SU-DHL-6 (cell line): ENCODE measurements at regions not wholly inside any gene's neighbourhood (a gene's known extent, or its start where the extent isn't known, plus 50 kb on each side); places are given as distances from the start of the nearest gene placed in this dataset.

ENCODE experiments used
- H2AFZ ChIP-seq: fragments of 200-600 bp; sonication (generic); 2 replicates; pipeline ENCODE4 v1.6.1; 2014; ENCODE audit warnings: low read depth, mild to moderate bottlenecking, moderate library complexity, mixed read lengths, antibody characterized with exemption, low read length; ENCODE audit not compliant: severe bottlenecking
- H3F3A ChIP-seq: fragments of 200-600 bp; shearing (Covaris generic); 2 replicates; pipeline ENCODE4 v1.6.0; 2016; ENCODE audit warnings: antibody characterized with exemption, mild to moderate bottlenecking; ENCODE audit not compliant: insufficient read depth
- H3K27ac ChIP-seq: fragments of 200-600 bp; sonication (generic); 2 replicates; pipeline ENCODE4 v1.5.1; 2016; ENCODE audit warnings: low read depth, mild to moderate bottlenecking, low read length, moderate library complexity, mixed read lengths
- H3K27me3 ChIP-seq: fragments of 200-600 bp; sonication (generic), shearing (Covaris generic); 2 replicates; pipeline ENCODE4 v1.6.0; 2014; ENCODE audit warnings: mild to moderate bottlenecking, low read length
- H3K36me3 ChIP-seq: fragments of 200-600 bp; sonication (generic); 2 replicates; pipeline ENCODE4 v1.6.1; 2014; ENCODE audit warnings: mild to moderate bottlenecking, low read length, mixed read lengths
- H3K4me2 ChIP-seq: fragments of 300-600, 200-600 bp; shearing (Covaris generic), sonication (generic); 2 replicates; pipeline ENCODE4 v1.6.0; 2014; ENCODE audit warnings: low read length, low read depth, mild to moderate bottlenecking; ENCODE audit not compliant: poor library complexity, severe bottlenecking
- H3K4me3 ChIP-seq: fragments of 200-600 bp; sonication (generic); 2 replicates; pipeline ENCODE4 v1.5.1; 2014; ENCODE audit warnings: antibody characterized with exemption, low read length, mild to moderate bottlenecking, mixed read lengths; ENCODE audit not compliant: insufficient read depth, poor library complexity, severe bottlenecking
- H3K79me2 ChIP-seq: fragments of 200-600 bp; sonication (generic); 2 replicates; pipeline ENCODE4 v1.6.1; 2014; ENCODE audit warnings: mild to moderate bottlenecking, low read length, moderate library complexity; ENCODE audit not compliant: insufficient read depth
- H3K9ac ChIP-seq: fragments of 200-600 bp; sonication (generic); 2 replicates; pipeline ENCODE4 v1.7.0; 2014; ENCODE audit warnings: mild to moderate bottlenecking, low read length
- H3K9me2 ChIP-seq: fragments of 200-600 bp; sonication (generic); replicated peaks from 2 replicates; pipeline ENCODE4 v1.6.1; 2014; ENCODE audit warnings: low read length; ENCODE audit not compliant: insufficient read depth
- H3K9me3 ChIP-seq: fragments of 200-600 bp; sonication (generic); 2 replicates; pipeline ENCODE4 v1.6.1; 2014; ENCODE audit warnings: low read length, mixed read lengths; ENCODE audit not compliant: insufficient read depth
- H4K20me1 ChIP-seq: fragments of 200-600 bp; sonication (generic); 2 replicates; pipeline ENCODE4 v1.6.1; 2014; ENCODE audit warnings: low read depth, mild to moderate bottlenecking, antibody characterized with exemption, low read length, moderate library complexity, mixed read lengths
- CTCF ChIP-seq: fragments of 200-600 bp; sonication (generic); IDR thresholded peaks from one replicate; pipeline ENCODE4 v1.5.1; 2017; ENCODE audit warnings: antibody characterized with exemption, mild to moderate bottlenecking, low read length, moderate library complexity; ENCODE audit not compliant: insufficient read depth, poor library complexity, severe bottlenecking
- EZH2phosphoT487 ChIP-seq: fragments of 200-600 bp; sonication (generic), shearing (Covaris generic); conservative IDR thresholded peaks from 2 replicates; pipeline ENCODE4 v1.6.1; 2018; ENCODE audit warnings: mild to moderate bottlenecking, antibody characterized with exemption, low read length, moderate library complexity, mixed read lengths

- Histone ChIP-seq H3K27me3 (no peaks in the 10 kb centered on the region), H3K9me3 (0 out of 2 replicates have a peak, but pooled peaks cover 3% of the 10 kb centered on the region), H3K27ac (no peak overlapping the region), H3K36me3 (no peaks in the 10 kb centered on the region), H3K4me2 (no peak overlapping the region), H3K9ac (no peak overlapping the region), H3K4me3 (no peak overlapping the region), H2AFZ (no peak overlapping the region), H3F3A (no peaks in the 10 kb centered on the region), H3K9me2 (no peaks in the 10 kb centered on the region), H4K20me1 (no peaks in the 10 kb centered on the region), H3K79me2 (no peaks in the 10 kb centered on the region)
- no peak for TF ChIP-seq CTCF
- TF ChIP-seq EZH2phosphoT487: no peak
Measured at GRCh38 chr6:9620263-9620662, 794.6 kb downstream of the TFAP2A start.

GRCh38 chr6:9614778-9615177, 800.1 kb downstream of the TFAP2A start:
- Histone ChIP-seq H3K27me3 (no peaks in the 10 kb centered on the region), H3K27ac (no peak overlapping the region), H3K9ac (no peak overlapping the region), H4K20me1 (no peaks in the 10 kb centered on the region), H3F3A (no peaks in the 10 kb centered on the region), H3K4me3 (no peak overlapping the region), H3K4me2 (no peak overlapping the region), H3K9me3 (no peaks in the 10 kb centered on the region), H3K9me2 (no peaks in the 10 kb centered on the region), H3K79me2 (no peaks in the 10 kb centered on the region), H2AFZ (no peak overlapping the region), H3K36me3 (no peaks in the 10 kb centered on the region)
- no peak for TF ChIP-seq EZH2phosphoT487
- TF ChIP-seq CTCF: no peak

- Histone ChIP-seq H3K9me2 (no peaks in the 10 kb centered on the region), H2AFZ (no peak overlapping the region), H4K20me1 (no peaks in the 10 kb centered on the region), H3K9ac (no peak overlapping the region), H3K4me3 (no peak overlapping the region), H3K4me2 (no peak overlapping the region), H3F3A (no peaks in the 10 kb centered on the region), H3K36me3 (no peaks in the 10 kb centered on the region), H3K79me2 (no peaks in the 10 kb centered on the region), H3K27ac (no peak overlapping the region), H3K9me3 (no peaks in the 10 kb centered on the region), H3K27me3 (no peaks in the 10 kb centered on the region)
- TF ChIP-seq EZH2phosphoT487: no peak
- no peak for TF ChIP-seq CTCF
Measured at GRCh38 chr6:9612489-9612888, 802.4 kb downstream of the TFAP2A start.
